ENCODE measurements at regions not wholly inside any gene's neighbourhood (a gene's known extent, or its start where the extent isn't known, plus 50 kb on each side); places are given as distances from the start of the nearest gene placed in this dataset.

GRCh38 chr10:61096056-61096455 is 152.1 kb upstream of the RHOBTB1 start:
- Mint-ChIP-seq H3K4me3 (no peak overlapping the region), H3K36me3 (ENCODE audit: insufficient read depth) (no peaks in the 10 kb centered on the region)
- no peak for ATAC-seq (replicated peaks)

GRCh38 chr10:61091531-61091930 is 147.5 kb upstream of the RHOBTB1 start:
- Mint-ChIP-seq H3K4me3 (no peak overlapping the region), H3K36me3 (ENCODE audit: insufficient read depth) (no peaks in the 10 kb centered on the region), H3K27me3 (peaks cover 0 to 15% of the 10 kb centered on the region in 2 donors), H3K27ac (no peak overlapping the region), H3K9me3 (peaks cover under 1 to 2% of the 10 kb centered on the region in 2 donors), H3K4me1 (ENCODE audit: low read depth in 2 of 2) (no peaks in the 10 kb centered on the region)
- DNase-seq (no peak), ATAC-seq (replicated peaks) (no peak)

More at GRCh38 chr10:61096056-61096455, 152.1 kb upstream of the RHOBTB1 start:
- DNase-seq: no peak
- no peaks in the 10 kb centered on the region for H3K4me1 Mint-ChIP-seq (ENCODE audit: low read depth in 2 of 2)
- H3K27ac Mint-ChIP-seq: no peak overlapping the region
- H3K9me3 Mint-ChIP-seq: no peaks in the 10 kb centered on the region
- peaks cover 0 to 22% of the 10 kb centered on the region in 2 donors for H3K27me3 Mint-ChIP-seq

GRCh38 chr10:61089251-61089650 is 145.3 kb upstream of the RHOBTB1 start:
- no peaks in the 10 kb centered on the region for H3K4me1 Mint-ChIP-seq (ENCODE audit: low read depth in 2 of 2)
- peaks cover 11 to 22% of the 10 kb centered on the region in 2 donors for H3K27me3 Mint-ChIP-seq
- no peaks in the 10 kb centered on the region for H3K36me3 Mint-ChIP-seq (ENCODE audit: insufficient read depth)
- H3K27ac Mint-ChIP-seq: no peak overlapping the region
- peaks cover 2 to 8% of the 10 kb centered on the region in 2 donors for H3K9me3 Mint-ChIP-seq
- H3K4me3 Mint-ChIP-seq: no peak overlapping the region
- DNase-seq: no peak
- no peak for ATAC-seq (replicated peaks)

- Mint-ChIP-seq H3K36me3 (ENCODE audit: insufficient read depth) (no peaks in the 10 kb centered on the region), H3K4me1 (ENCODE audit: low read depth in 2 of 2) (no peaks in the 10 kb centered on the region), H3K27me3 (peaks cover 11 to 12% of the 10 kb centered on the region in 2 donors), H3K9me3 (peaks cover 2 to 8% of the 10 kb centered on the region in 2 donors), H3K4me3 (no peak overlapping the region), H3K27ac (no peak overlapping the region)
- ATAC-seq (replicated peaks): no peak
- DNase-seq: no peak
These were observed 140.5 kb upstream of the RHOBTB1 start for GRCh38 chr10:61084493-61084892.

GRCh38 chr10:61081301-61081700 is 137.3 kb upstream of the RHOBTB1 start:
- Mint-ChIP-seq H3K4me3 (no peak overlapping the region), H3K4me1 (ENCODE audit: low read depth in 2 of 2) (no peaks in the 10 kb centered on the region), H3K9me3 (peaks cover 0 to 5% of the 10 kb centered on the region in 2 donors), H3K36me3 (ENCODE audit: insufficient read depth) (no peaks in the 10 kb centered on the region), H3K27ac (no peak overlapping the region), H3K27me3 (peaks cover 9 to 25% of the 10 kb centered on the region in 2 donors)
- ATAC-seq (replicated peaks): no peak
- DNase-seq: no peak

GRCh38 chr10:61078542-61079275 is 134.7 kb upstream of the RHOBTB1 start:
- no peak overlapping the region for H3K27ac Mint-ChIP-seq

GRCh38 chr10:61076572-61077114 is 132.7 kb upstream of the RHOBTB1 start:
- no peaks in the 10 kb centered on the region for H3K9me3 Mint-ChIP-seq

More at GRCh38 chr10:61078542-61079275, 134.7 kb upstream of the RHOBTB1 start:
- H3K4me3 Mint-ChIP-seq: no peak overlapping the region
- DNase-seq (no peak), ATAC-seq (replicated peaks) (no peak)
- H3K27me3 Mint-ChIP-seq: peaks cover 0 to 19% of the 10 kb centered on the region in 2 donors
- no peaks in the 10 kb centered on the region for H3K4me1 Mint-ChIP-seq (ENCODE audit: low read depth in 2 of 2)
- H3K9me3 Mint-ChIP-seq: no peaks in the 10 kb centered on the region
- H3K36me3 Mint-ChIP-seq (ENCODE audit: insufficient read depth): no peaks in the 10 kb centered on the region

GRCh38 chr10:61073391-61073790 is 129.4 kb upstream of the RHOBTB1 start:
- no peak overlapping the region for H3K4me3 Mint-ChIP-seq
- H3K36me3 Mint-ChIP-seq (ENCODE audit: insufficient read depth): no peaks in the 10 kb centered on the region
- no peak for ATAC-seq (replicated peaks)

More at GRCh38 chr10:61076572-61077114, 132.7 kb upstream of the RHOBTB1 start:
- Mint-ChIP-seq H3K4me1 (ENCODE audit: low read depth in 2 of 2) (no peaks in the 10 kb centered on the region), H3K4me3 (no peak overlapping the region), H3K27me3 (peaks cover 0 to 19% of the 10 kb centered on the region in 2 donors), H3K36me3 (ENCODE audit: insufficient read depth) (no peaks in the 10 kb centered on the region), H3K27ac (no peak overlapping the region)
- no peak for ATAC-seq (replicated peaks)
- DNase-seq: no peak

GRCh38 chr10:61071580-61071979 is 127.6 kb upstream of the RHOBTB1 start:
- H3K4me1 Mint-ChIP-seq (ENCODE audit: low read depth in 2 of 2): no peaks in the 10 kb centered on the region
- no peak for ATAC-seq (replicated peaks)
- H3K36me3 Mint-ChIP-seq (ENCODE audit: insufficient read depth): no peaks in the 10 kb centered on the region
- H3K27me3 Mint-ChIP-seq: peaks cover 0 to 2% of the 10 kb centered on the region in 2 donors
- no peak overlapping the region for H3K4me3 Mint-ChIP-seq
- H3K27ac Mint-ChIP-seq: no peak overlapping the region
- no peak for DNase-seq
- no peaks in the 10 kb centered on the region for H3K9me3 Mint-ChIP-seq

More at GRCh38 chr10:61073391-61073790, 129.4 kb upstream of the RHOBTB1 start:
- H3K27me3 Mint-ChIP-seq: peaks cover 0 to 16% of the 10 kb centered on the region in 2 donors
- no peak for DNase-seq
- no peak overlapping the region for H3K27ac Mint-ChIP-seq
- H3K4me1 Mint-ChIP-seq (ENCODE audit: low read depth in 2 of 2): no peaks in the 10 kb centered on the region
- no peaks in the 10 kb centered on the region for H3K9me3 Mint-ChIP-seq

GRCh38 chr10:61068471-61068870 is 124.5 kb upstream of the RHOBTB1 start:
- ATAC-seq (replicated peaks) (no peak), DNase-seq (no peak)
- Mint-ChIP-seq H3K9me3 (no peaks in the 10 kb centered on the region), H3K4me3 (no peak overlapping the region), H3K36me3 (ENCODE audit: insufficient read depth) (no peaks in the 10 kb centered on the region), H3K4me1 (ENCODE audit: low read depth in 2 of 2) (no peaks in the 10 kb centered on the region), H3K27ac (no peak overlapping the region), H3K27me3 (no peaks in the 10 kb centered on the region)

- no peak for ATAC-seq (replicated peaks)
- H3K27me3 Mint-ChIP-seq: no peaks in the 10 kb centered on the region
- H3K36me3 Mint-ChIP-seq (ENCODE audit: insufficient read depth): no peaks in the 10 kb centered on the region
These were observed 123.8 kb upstream of the RHOBTB1 start for GRCh38 chr10:61067671-61068336.

GRCh38 chr10:61066661-61067344 is 122.8 kb upstream of the RHOBTB1 start:
- Mint-ChIP-seq H3K27ac (no peak overlapping the region), H3K4me1 (ENCODE audit: low read depth in 2 of 2) (no peaks in the 10 kb centered on the region), H3K4me3 (no peak overlapping the region), H3K36me3 (ENCODE audit: insufficient read depth) (no peaks in the 10 kb centered on the region), H3K27me3 (no peaks in the 10 kb centered on the region), H3K9me3 (no peaks in the 10 kb centered on the region)
- ATAC-seq (replicated peaks) (no peak), DNase-seq (no peak)

More at GRCh38 chr10:61067671-61068336, 123.8 kb upstream of the RHOBTB1 start:
- no peak for DNase-seq
- no peak overlapping the region for H3K4me3 Mint-ChIP-seq
- no peaks in the 10 kb centered on the region for H3K9me3 Mint-ChIP-seq
- no peak overlapping the region for H3K27ac Mint-ChIP-seq
- H3K4me1 Mint-ChIP-seq (ENCODE audit: low read depth in 2 of 2): no peaks in the 10 kb centered on the region

GRCh38 chr10:61065051-61065450 is 121.1 kb upstream of the RHOBTB1 start:
- no peaks in the 10 kb centered on the region for H3K36me3 Mint-ChIP-seq (ENCODE audit: insufficient read depth)
- no peaks in the 10 kb centered on the region for H3K9me3 Mint-ChIP-seq
- ATAC-seq (replicated peaks): no peak

More at GRCh38 chr10:61065051-61065450, 121.1 kb upstream of the RHOBTB1 start:
- Mint-ChIP-seq H3K27me3 (no peaks in the 10 kb centered on the region), H3K4me3 (no peak overlapping the region), H3K27ac (no peak overlapping the region), H3K4me1 (ENCODE audit: low read depth in 2 of 2) (no peaks in the 10 kb centered on the region)
- DNase-seq: no peak

Data from effector memory CD8-positive, alpha-beta T cell (primary cell).